OCI-LY3 (cell line): ENCODE measurements at regions not wholly inside any gene's neighbourhood (a gene's known extent, or its start where the extent isn't known, plus 50 kb on each side); places are given as distances from the start of the nearest gene placed in this dataset.

Source experiments
- H2AFZ ChIP-seq: fragments of 200-600, 300-600 bp; shearing (Covaris generic); 2 replicates; pipeline ENCODE4 v1.6.0; 2014; ENCODE audit warnings: antibody characterized with exemption, low read depth, low read length
- H3K27ac ChIP-seq: fragments of 200-600, 300-600 bp; sonication (generic); 2 replicates; pipeline ENCODE4 v1.5.1; 2014; ENCODE audit warnings: mild to moderate bottlenecking, low read length, moderate library complexity, mixed read lengths
- H3K27me3 ChIP-seq: fragments of 200-600, 300-600 bp; sonication (generic); 2 replicates; pipeline ENCODE4 v1.6.1; 2014; ENCODE audit warnings: low read depth, low read length, mixed read lengths
- H3K36me3 ChIP-seq: fragments of 200-600, 300-600 bp; sonication (generic); replicated peaks from 2 replicates; pipeline ENCODE3; 2014; ENCODE audit warnings: low read depth, low read length, mixed read lengths
- H3K4me1 ChIP-seq: fragments of 300-600, 200-600 bp; sonication (generic); 2 replicates; pipeline ENCODE4 v1.6.1; 2014; ENCODE audit warnings: low read length, mixed read lengths
- H3K4me2 ChIP-seq: fragments of 200-600, 300-600 bp; sonication (generic); 2 replicates; pipeline ENCODE4 v1.6.1; 2014; ENCODE audit warnings: low read length, mixed read lengths
- H3K4me3 ChIP-seq: fragments of 300-600, 200-600 bp; sonication (generic); 2 replicates; pipeline ENCODE4 v1.5.1; 2014; ENCODE audit warnings: antibody characterized with exemption, mild to moderate bottlenecking, low read length, moderate library complexity
- H3K79me2 ChIP-seq: fragments of 300-600, 200-600 bp; shearing (Covaris generic); 2 replicates; pipeline ENCODE4 v1.6.1; 2014; ENCODE audit warnings: mild to moderate bottlenecking, low read length, mixed read lengths
- H3K9ac ChIP-seq: fragments of 300-600, 200-600 bp; shearing (Covaris generic); 2 replicates; pipeline ENCODE4 v1.6.0; 2014; ENCODE audit warnings: mild to moderate bottlenecking, low read length, moderate library complexity
- H3K9me3 ChIP-seq: fragments of 200-600, 300-600 bp; shearing (Covaris generic); 2 replicates; pipeline ENCODE4 v1.6.1; 2014; ENCODE audit warnings: low read length, mixed read lengths; ENCODE audit not compliant: insufficient read depth
- H4K20me1 ChIP-seq: fragments of 200-600, 300-600 bp; sonication (generic); 2 replicates; pipeline ENCODE4 v1.6.1; 2016; ENCODE audit warnings: low read length, mixed read lengths; ENCODE audit not compliant: insufficient read depth
- CTCF ChIP-seq: fragments of 200-600, 300-600 bp; sonication (generic); IDR thresholded peaks from 2 replicates; pipeline ENCODE4 v1.5.1; 2014; ENCODE audit warnings: antibody characterized with exemption, low read length, low read depth
- EZH2phosphoT487 ChIP-seq: fragments of 200-600 bp; shearing (Covaris generic); IDR thresholded peaks from 2 replicates; pipeline ENCODE4 v1.6.1; 2018; ENCODE audit warnings: antibody characterized with exemption, mixed run types, low read depth

- no peaks in the 10 kb centered on the region for H3K79me2 ChIP-seq
- no peaks in the 10 kb centered on the region for H3K27me3 ChIP-seq
- H4K20me1 ChIP-seq = no peaks in the 10 kb centered on the region
- H3K4me1 ChIP-seq = no peaks in the 10 kb centered on the region
- TF ChIP-seq EZH2phosphoT487 (no peak), CTCF (no peak)
- no peak overlapping the region for H2AFZ ChIP-seq
- no peak overlapping the region for H3K27ac ChIP-seq
- H3K4me3 ChIP-seq = no peak overlapping the region
- H3K9me3 ChIP-seq = no peaks in the 10 kb centered on the region
- H3K9ac ChIP-seq = no peak overlapping the region
- no peaks in the 10 kb centered on the region for H3K36me3 ChIP-seq
- H3K4me2 ChIP-seq = no peak overlapping the region
Observed at GRCh38 chr5:43893951-43894684, 291.1 kb downstream of the NNT start.

- no peak overlapping the region for H3K27ac ChIP-seq
- H3K27me3 ChIP-seq = no peaks in the 10 kb centered on the region
- H4K20me1 ChIP-seq = no peaks in the 10 kb centered on the region
- H3K4me1 ChIP-seq = no peaks in the 10 kb centered on the region
- no peak overlapping the region for H3K4me2 ChIP-seq
- H3K9ac ChIP-seq = no peak overlapping the region
- TF ChIP-seq EZH2phosphoT487 = no peak
- no peak for TF ChIP-seq CTCF
- H3K9me3 ChIP-seq = no peaks in the 10 kb centered on the region
- no peaks in the 10 kb centered on the region for H3K79me2 ChIP-seq
- no peaks in the 10 kb centered on the region for H3K36me3 ChIP-seq
- no peak overlapping the region for H3K4me3 ChIP-seq
- no peak overlapping the region for H2AFZ ChIP-seq
Observed at GRCh38 chr5:43891112-43891511, 288.1 kb downstream of the NNT start.

GRCh38 chr5:43889233-43889632 lies 286.3 kb downstream of the NNT start:
- H2AFZ ChIP-seq = no peak overlapping the region
- no peaks in the 10 kb centered on the region for H4K20me1 ChIP-seq
- no peaks in the 10 kb centered on the region for H3K36me3 ChIP-seq
- H3K9ac ChIP-seq = no peak overlapping the region
- H3K4me3 ChIP-seq = no peak overlapping the region
- H3K79me2 ChIP-seq = no peaks in the 10 kb centered on the region
- no peaks in the 10 kb centered on the region for H3K9me3 ChIP-seq
- no peak overlapping the region for H3K27ac ChIP-seq
- no peak overlapping the region for H3K4me2 ChIP-seq
- TF ChIP-seq EZH2phosphoT487 (no peak), CTCF (no peak)
- H3K4me1 ChIP-seq = no peaks in the 10 kb centered on the region
- H3K27me3 ChIP-seq = no peaks in the 10 kb centered on the region

GRCh38 chr5:43875741-43876140 lies 272.8 kb downstream of the NNT start:
- Histone ChIP-seq H3K4me3 (no peak overlapping the region), H3K4me1 (no peaks in the 10 kb centered on the region), H3K9ac (no peak overlapping the region), H2AFZ (no peak overlapping the region), H3K4me2 (no peak overlapping the region), H3K27ac (no peak overlapping the region), H3K9me3 (no peaks in the 10 kb centered on the region), H3K36me3 (no peaks in the 10 kb centered on the region), H3K79me2 (no peaks in the 10 kb centered on the region), H4K20me1 (no peaks in the 10 kb centered on the region), H3K27me3 (no peaks in the 10 kb centered on the region)
- TF ChIP-seq CTCF = no peak
- no peak for TF ChIP-seq EZH2phosphoT487
